ENCODE measurements at regions not wholly inside any gene's neighbourhood (a gene's known extent, or its start where the extent isn't known, plus 50 kb on each side); places are given as distances from the start of the nearest gene placed in this dataset.

GRCh38 chr3:46090161-46090591 is 62.9 kb upstream of the XCR1 start:
- ATAC-seq (no peak), DNase-seq (no peak)
- no peaks in the 10 kb centered on the region for H3K9me3 ChIP-seq
- H3K4me3 ChIP-seq, result no peak overlapping the region
- H3K36me3 ChIP-seq (ENCODE audit: low read depth), result no peaks in the 10 kb centered on the region
- intact Hi-C loops (cut with DNase I, micrococcal nuclease), result no loop called here
- no peaks in the 10 kb centered on the region for H3K4me1 ChIP-seq (ENCODE audit: low read depth)
- no peak for TF ChIP-seq CTCF (IDR thresholded peaks at IDR 0.05)

DNA sequence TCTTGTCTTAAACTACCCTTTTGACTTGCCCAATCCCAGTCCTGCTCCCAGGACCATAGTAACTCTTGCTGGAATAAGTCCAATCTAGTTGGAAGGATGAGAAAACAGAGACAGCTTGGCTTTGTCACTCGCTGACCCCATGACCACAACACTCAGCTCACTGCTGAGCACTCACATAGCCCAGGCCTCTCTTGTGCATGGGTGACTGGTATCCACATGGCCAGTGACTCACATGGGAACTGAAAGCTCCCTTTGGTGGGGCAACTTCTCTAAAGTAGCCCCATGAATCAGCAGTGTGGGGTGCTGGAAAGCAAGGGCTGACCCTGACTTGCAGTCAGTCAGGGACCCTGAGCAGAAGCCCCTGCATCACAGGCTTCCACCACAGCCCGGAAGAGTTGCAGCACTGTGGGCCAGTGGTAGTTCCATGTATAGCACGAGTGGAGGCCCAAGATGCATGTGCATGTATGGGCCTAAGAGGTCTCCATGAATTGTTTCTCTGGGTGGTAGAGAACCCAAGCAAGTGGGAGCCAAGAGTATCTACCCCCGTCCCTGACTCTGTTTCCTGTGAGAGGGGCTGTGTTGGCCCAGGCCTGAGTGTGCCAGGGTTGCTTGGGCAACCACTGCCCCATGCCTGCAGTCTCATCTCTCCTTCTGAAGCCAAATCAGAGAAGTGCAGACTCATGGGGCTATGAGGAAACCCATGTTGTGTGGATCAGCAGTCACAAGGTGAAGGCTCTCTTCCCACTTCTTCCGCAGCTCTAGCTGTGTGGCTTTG is 62.1 kb upstream of the XCR1 start:
- Histone ChIP-seq H3K36me3 (ENCODE audit: low read depth) (no peaks in the 10 kb centered on the region), H3K4me3 (no peak overlapping the region), H3K4me1 (ENCODE audit: low read depth) (no peaks in the 10 kb centered on the region), H3K9me3 (no peaks in the 10 kb centered on the region)
- no peak for TF ChIP-seq CTCF (IDR thresholded peaks at IDR 0.05)
- intact Hi-C loops (cut with DNase I, micrococcal nuclease), result loop anchor here in 1 of 2 donors (10.0 kb wide), 1 partner anchor 325 kb away; no protein-coding TSS in a partner anchor
- DNase-seq (peak; percentile 30 to 69 (median 55)), ATAC-seq (peak; percentile 77)

- Histone ChIP-seq H3K4me1 (ENCODE audit: low read depth) (no peaks in the 10 kb centered on the region), H3K9me3 (no peaks in the 10 kb centered on the region), H3K4me3 (no peak overlapping the region), H3K36me3 (ENCODE audit: low read depth) (no peaks in the 10 kb centered on the region)
- DNase-seq (no peak), ATAC-seq (no peak)
- TF ChIP-seq CTCF (IDR thresholded peaks at IDR 0.05), result no peak
- intact Hi-C loops (cut with DNase I, micrococcal nuclease), result loop anchor here in 1 of 2 donors (10.0 kb wide), 1 partner anchor 323 kb away; no protein-coding TSS in a partner anchor
Observed at GRCh38 chr3:46087871-46088270, 60.6 kb upstream of the XCR1 start.

DNA sequence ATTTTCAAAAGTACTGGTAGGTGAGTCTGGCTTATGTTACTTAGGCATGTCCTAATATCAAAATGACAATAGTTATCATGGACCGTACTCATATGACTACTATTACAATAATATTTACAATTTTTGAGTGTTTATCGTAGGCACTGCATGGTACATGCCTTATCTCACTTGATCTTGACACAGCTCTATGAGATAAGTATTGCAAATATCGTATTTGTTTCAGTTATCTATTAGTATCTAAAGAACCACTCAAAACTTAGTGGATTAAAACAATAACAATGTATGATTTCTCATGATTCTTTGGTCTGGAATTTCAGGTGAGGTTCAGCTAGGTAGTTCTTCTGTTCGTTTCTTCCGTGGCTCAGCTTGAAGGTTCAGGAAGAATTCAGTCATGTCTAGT is 59.7 kb upstream of the XCR1 start:
- ATAC-seq, result no peak
- Histone ChIP-seq H3K4me1 (ENCODE audit: low read depth) (no peaks in the 10 kb centered on the region), H3K9me3 (no peaks in the 10 kb centered on the region), H3K36me3 (ENCODE audit: low read depth) (no peaks in the 10 kb centered on the region), H3K4me3 (no peak overlapping the region)
- DNase-seq, result no peak
- intact Hi-C loops (cut with DNase I, micrococcal nuclease), result loop anchor here in 1 of 2 donors (10.0 kb wide), 1 partner anchor 322 kb away; no protein-coding TSS in a partner anchor
- TF ChIP-seq CTCF (IDR thresholded peaks at IDR 0.05), result no peak

GRCh38 chr3:46086083-46086437 is 58.8 kb upstream of the XCR1 start:
- Histone ChIP-seq H3K4me3 (no peak overlapping the region), H3K4me1 (ENCODE audit: low read depth) (no peaks in the 10 kb centered on the region), H3K9me3 (no peaks in the 10 kb centered on the region), H3K36me3 (ENCODE audit: low read depth) (no peaks in the 10 kb centered on the region)
- intact Hi-C loops (cut with DNase I, micrococcal nuclease), result loop anchor here in 1 of 2 donors (10.0 kb wide), 1 partner anchor 321 kb away; no protein-coding TSS in a partner anchor
- DNase-seq (no peak), ATAC-seq (no peak)
- TF ChIP-seq CTCF (IDR thresholded peaks at IDR 0.05), result no peak

All from mucosa of descending colon (tissue), 3 donors.